ENCODE measurements at regions not wholly inside any gene's neighbourhood (a gene's known extent, or its start where the extent isn't known, plus 50 kb on each side); places are given as distances from the start of the nearest gene placed in this dataset.

- TF ChIP-seq AR (CRISPR knock-in tag; IDR thresholded peaks at IDR 0.05) (no peak), ATF1 (CRISPR knock-in tag; IDR thresholded peaks at IDR 0.05) (no peak)
These were observed 97.8 kb upstream of the BHLHE23 start (continued) for GRCh38 chr20:63104312-63105181.

GRCh38 chr20:63103402-63104311, 96.9 kb upstream of the BHLHE23 start:
- peaks cover 11% of the 10 kb centered on the region for H3K9me3 Mint-ChIP-seq
- no peak for DNase-seq (ENCODE audit: low spot score)
- H3K4me3 Mint-ChIP-seq = no peak overlapping the region
- TF ChIP-seq MYBL2 (CRISPR knock-in tag; IDR thresholded peaks at IDR 0.05) = no peak
- TF ChIP-seq ZNF263 (CRISPR knock-in tag; IDR thresholded peaks at IDR 0.05; ENCODE audit: low read depth) = peak; percentile 81; the same call in 1 of the 2 replicates
- ChIA-PET CTCF (interaction anchor here (0.8 to 1.0 kb wide), 3 partner anchors 18 to 69 kb away, joined by 3 to 4 read pairs (median 3); no protein-coding TSS in a partner anchor), POLR2A (no interaction called here)
- H3K36me3 Mint-ChIP-seq = no peaks in the 10 kb centered on the region
- peaks cover 23% of the 10 kb centered on the region for H3K27me3 Mint-ChIP-seq (ENCODE audit: low read depth)
- peaks cover 5% of the 10 kb centered on the region; the same call in 1 of the 2 replicates for H3K4me1 Mint-ChIP-seq
- ATAC-seq = no peak
- H3K27ac Mint-ChIP-seq = no peak overlapping the region

- POLR2A ChIA-PET = no interaction called here
- CTCF ChIA-PET = interaction anchor here (0.6 to 2.0 kb wide), 5 partner anchors 13 to 70 kb away, joined by 3 to 9 read pairs (median 3); no protein-coding TSS in a partner anchor
- H3K4me3 Mint-ChIP-seq = peak overlapping the region; percentile 67
These were observed 96.1 kb upstream of the BHLHE23 start for GRCh38 chr20:63102721-63103375.

GRCh38 chr20:63101781-63102720, 95.3 kb upstream of the BHLHE23 start:
- Mint-ChIP-seq H3K4me3 (peak overlapping the region; percentile 75), H3K4me1 (peaks cover 5% of the 10 kb centered on the region; the same call in 1 of the 2 replicates), H3K27ac (no peak overlapping the region), H3K36me3 (no peaks in the 10 kb centered on the region), H3K27me3 (ENCODE audit: low read depth) (peaks cover 20% of the 10 kb centered on the region), H3K9me3 (peaks cover 3% of the 10 kb centered on the region)
- ATAC-seq = peak; percentile 47
- DNase-seq (ENCODE audit: low spot score) = peak; percentile 40
- ChIA-PET POLR2A (interaction anchor here (0.6 kb wide), 1 partner anchor 139 kb away, joined by 3 read pairs; no protein-coding TSS in a partner anchor), CTCF (interaction anchor here (1.5 to 2.0 kb wide), 2 partner anchors 46 to 70 kb away, joined by 4 to 9 read pairs; no protein-coding TSS in a partner anchor)
- TF ChIP-seq E2F1 (CRISPR knock-in tag; IDR thresholded peaks at IDR 0.05) (no peak), ZNF423 (CRISPR knock-in tag; IDR thresholded peaks at IDR 0.05) (peak; percentile 22; the same call in 1 of the 2 replicates)

More at GRCh38 chr20:63102721-63103375, 96.1 kb upstream of the BHLHE23 start:
- Mint-ChIP-seq H3K27ac (no peak overlapping the region), H3K27me3 (ENCODE audit: low read depth) (peaks cover 20% of the 10 kb centered on the region), H3K4me1 (peaks cover 5% of the 10 kb centered on the region; the same call in 1 of the 2 replicates), H3K9me3 (peaks cover 5% of the 10 kb centered on the region), H3K36me3 (no peaks in the 10 kb centered on the region)
- no peak for TF ChIP-seq FOXP1 (CRISPR knock-in tag; IDR thresholded peaks at IDR 0.05; ENCODE audit: borderline replicate concordance)
- TF ChIP-seq ZNF263 (CRISPR knock-in tag; IDR thresholded peaks at IDR 0.05; ENCODE audit: low read depth) = peak; percentile 85
- peak; percentile 61 for ATAC-seq
- DNase-seq (ENCODE audit: low spot score) = peak; percentile 40

Data from WTC11 (cell line).